ENCODE measurements at regions not wholly inside any gene's neighbourhood (a gene's known extent, or its start where the extent isn't known, plus 50 kb on each side); places are given as distances from the start of the nearest gene placed in this dataset.

DNA sequence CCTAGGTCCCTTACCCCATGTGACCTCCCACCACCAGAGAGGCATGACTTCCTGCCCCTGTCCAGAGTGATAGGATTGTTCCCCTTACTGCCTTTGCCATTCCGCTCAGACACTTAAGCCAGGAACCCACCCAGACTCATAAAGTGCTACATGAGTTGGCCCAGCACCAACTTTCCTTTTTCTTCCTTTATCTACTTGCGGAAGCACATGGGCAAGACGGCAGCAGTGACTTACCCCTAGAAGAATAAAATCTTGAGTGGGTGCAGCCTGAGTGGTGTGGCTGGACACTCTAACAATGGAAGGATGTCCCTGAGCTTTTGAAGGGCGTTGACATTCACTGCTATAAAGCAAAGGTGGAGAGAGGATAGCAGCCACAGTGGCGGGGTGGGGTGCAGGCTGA lies 100.1 kb downstream of the MAB21L3 start:
- Histone ChIP-seq H3K36me3 (replicated peaks in 1 of 2) (no peaks in the 10 kb centered on the region), H3K4me3 (no peak overlapping the region), H3K27ac (no peak overlapping the region), H3K27me3 (no peaks in the 10 kb centered on the region), H3K4me1 (replicated peaks in 1 of 2) (no peaks in the 10 kb centered on the region), H3K9me3 (replicated peaks in 1 of 3) (no peaks in the 10 kb centered on the region)
- no peak for TF ChIP-seq POLR2A (IDR thresholded peaks at IDR 0.05)
- no peak for DNase-seq
- WGBS, 4 donors, result 82 to 90% (median 87%) methylated on average over 5 of the region's 5 CpGs
- intact Hi-C loops (cut with DNase I), result no loop called here

DNA sequence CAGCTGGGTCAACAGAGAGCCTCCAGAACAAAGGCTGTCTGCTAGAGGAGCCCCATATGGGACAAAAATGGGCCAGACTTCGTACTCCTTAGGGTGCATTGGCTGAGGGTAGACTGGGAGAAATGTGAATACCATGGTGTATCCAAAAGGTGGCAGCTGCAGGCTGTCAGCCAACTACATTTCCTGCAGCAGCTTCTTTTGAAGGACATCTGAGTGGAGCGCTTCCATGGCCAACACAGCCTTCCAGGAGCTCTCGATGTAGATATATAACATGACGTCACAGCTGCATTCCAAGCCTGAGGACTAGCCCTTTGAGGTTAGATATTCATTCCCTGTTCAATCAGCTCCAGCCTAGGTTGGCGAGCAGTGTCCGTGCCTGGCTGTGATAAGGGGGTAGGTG lies 107.7 kb downstream of the MAB21L3 start:
- Histone ChIP-seq H3K27ac (no peak overlapping the region), H3K4me3 (no peak overlapping the region), H3K36me3 (replicated peaks in 1 of 2) (no peaks in the 10 kb centered on the region), H3K27me3 (no peaks in the 10 kb centered on the region), H3K9me3 (replicated peaks in 1 of 3) (no peaks in the 10 kb centered on the region), H3K4me1 (replicated peaks in 1 of 2) (no peaks in the 10 kb centered on the region)
- no peak for TF ChIP-seq POLR2A (IDR thresholded peaks at IDR 0.05)
- TF ChIP-seq, protein P1, sequence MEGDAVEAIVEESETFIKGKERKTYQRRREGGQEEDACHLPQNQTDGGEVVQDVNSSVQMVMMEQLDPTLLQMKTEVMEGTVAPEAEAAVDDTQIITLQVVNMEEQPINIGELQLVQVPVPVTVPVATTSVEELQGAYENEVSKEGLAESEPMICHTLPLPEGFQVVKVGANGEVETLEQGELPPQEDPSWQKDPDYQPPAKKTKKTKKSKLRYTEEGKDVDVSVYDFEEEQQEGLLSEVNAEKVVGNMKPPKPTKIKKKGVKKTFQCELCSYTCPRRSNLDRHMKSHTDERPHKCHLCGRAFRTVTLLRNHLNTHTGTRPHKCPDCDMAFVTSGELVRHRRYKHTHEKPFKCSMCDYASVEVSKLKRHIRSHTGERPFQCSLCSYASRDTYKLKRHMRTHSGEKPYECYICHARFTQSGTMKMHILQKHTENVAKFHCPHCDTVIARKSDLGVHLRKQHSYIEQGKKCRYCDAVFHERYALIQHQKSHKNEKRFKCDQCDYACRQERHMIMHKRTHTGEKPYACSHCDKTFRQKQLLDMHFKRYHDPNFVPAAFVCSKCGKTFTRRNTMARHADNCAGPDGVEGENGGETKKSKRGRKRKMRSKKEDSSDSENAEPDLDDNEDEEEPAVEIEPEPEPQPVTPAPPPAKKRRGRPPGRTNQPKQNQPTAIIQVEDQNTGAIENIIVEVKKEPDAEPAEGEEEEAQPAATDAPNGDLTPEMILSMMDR (IDR thresholded peaks at IDR 0.05), result no peak
- DNase-seq, result peak in 3 of 7 donors; percentile 24 to 53 (median 28)
- WGBS, 4 donors, result 50 to 66% (median 52%) methylated on average over 6 of the region's 6 CpGs
- intact Hi-C loops (cut with DNase I), result no loop called here

DNA sequence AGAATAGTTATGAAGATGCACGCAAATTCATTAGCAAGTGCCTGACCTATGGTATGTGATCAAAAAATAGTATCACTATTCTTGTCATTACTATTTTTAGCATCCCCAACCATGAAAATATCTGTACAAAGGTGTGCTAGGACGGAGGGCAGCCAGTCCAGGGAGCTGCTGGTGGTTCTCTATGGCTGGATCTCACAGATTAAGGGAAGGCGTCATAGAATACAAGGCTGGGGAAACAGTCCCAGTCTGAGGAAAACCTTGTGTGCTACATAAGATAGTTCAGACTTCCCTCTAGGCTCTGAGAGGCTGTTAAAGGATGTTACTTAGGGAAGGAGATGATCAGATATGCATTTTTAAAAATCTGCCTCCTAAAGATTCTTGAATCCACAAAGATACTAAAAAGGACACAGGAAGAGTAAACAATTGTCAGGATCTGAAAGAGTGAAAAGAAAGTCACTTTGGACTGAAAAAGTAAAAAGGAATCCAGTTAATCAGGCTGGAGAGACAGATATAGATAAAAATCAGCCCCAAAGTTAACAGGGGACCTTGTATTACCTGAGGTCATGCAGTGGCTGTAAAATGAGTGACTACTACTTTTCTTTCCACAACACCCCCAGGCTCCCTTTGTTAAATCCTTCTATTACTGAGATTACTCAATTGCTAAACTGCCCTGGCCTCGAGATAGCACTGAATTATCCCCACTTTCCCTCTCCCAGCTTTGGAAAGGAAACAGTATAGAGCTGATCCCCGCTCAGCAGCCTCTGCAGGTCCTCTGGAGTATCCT lies 108.6 kb downstream of the MAB21L3 start:
- DNase-seq, result no peak
- WGBS, 4 donors, result 82 to 87% (median 86%) methylated on average over 5 of the region's 5 CpGs
- Histone ChIP-seq H3K9me3 (replicated peaks in 1 of 3) (no peaks in the 10 kb centered on the region), H3K4me1 (replicated peaks in 1 of 2) (no peaks in the 10 kb centered on the region), H3K27me3 (no peaks in the 10 kb centered on the region), H3K36me3 (replicated peaks in 1 of 2) (no peaks in the 10 kb centered on the region), H3K4me3 (no peak overlapping the region), H3K27ac (no peak overlapping the region)
- intact Hi-C loops (cut with DNase I), result no loop called here
- TF ChIP-seq POLR2A (IDR thresholded peaks at IDR 0.05), result no peak
- TF ChIP-seq, protein P1 (IDR thresholded peaks at IDR 0.05), result no peak

DNA sequence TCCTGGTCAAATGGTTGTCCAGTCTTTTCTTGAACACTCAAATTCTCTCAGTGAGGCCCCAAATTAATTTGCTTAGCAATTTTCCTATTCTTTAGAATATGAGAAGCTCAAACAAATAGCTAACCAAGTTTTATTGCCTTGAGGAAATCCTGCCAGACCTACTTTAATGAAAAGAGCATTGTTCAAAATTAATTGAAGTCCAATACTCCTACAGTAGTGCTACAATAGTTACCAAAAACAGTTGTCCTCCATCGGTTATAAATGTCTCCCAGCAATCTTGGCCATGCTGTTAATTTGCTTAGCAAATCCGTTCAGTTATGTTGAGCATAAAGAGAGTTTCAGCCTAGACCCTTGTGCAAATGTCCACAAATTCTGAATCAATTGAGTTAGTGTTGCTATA lies 112.9 kb downstream of the MAB21L3 start:
- intact Hi-C loops (cut with DNase I), result no loop called here
- DNase-seq, result no peak
- Histone ChIP-seq H3K27ac (no peak overlapping the region), H3K36me3 (replicated peaks in 1 of 2) (no peaks in the 10 kb centered on the region), H3K27me3 (no peaks in the 10 kb centered on the region), H3K4me1 (replicated peaks in 1 of 2) (no peaks in the 10 kb centered on the region), H3K4me3 (no peak overlapping the region), H3K9me3 (replicated peaks in 1 of 3) (no peaks in the 10 kb centered on the region)
- TF ChIP-seq, protein P1 (IDR thresholded peaks at IDR 0.05), result no peak
- TF ChIP-seq POLR2A (IDR thresholded peaks at IDR 0.05), result no peak
- WGBS, 4 donors, result 74 to 87% (median 80%) methylated on average over 2 of the region's 2 CpGs

DNA sequence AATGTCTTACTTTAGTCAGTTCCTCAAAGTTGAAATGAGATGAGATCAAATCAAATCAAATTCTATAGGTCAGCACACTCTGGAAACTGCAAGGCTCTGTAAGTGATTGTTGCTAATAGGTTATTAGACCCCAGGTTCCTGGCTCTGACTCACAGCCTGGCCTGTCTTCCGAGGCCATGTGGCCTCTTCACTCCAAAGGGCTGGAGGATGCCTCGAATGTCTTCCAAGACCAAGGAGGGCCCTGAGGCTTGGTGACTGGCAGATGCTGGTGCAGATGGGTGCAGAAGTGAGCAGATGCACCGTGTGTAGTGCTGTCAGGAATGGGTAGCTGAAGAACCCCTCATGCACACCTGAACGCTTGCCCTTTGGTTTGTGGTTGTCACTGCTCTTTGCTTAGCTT lies 113.4 kb downstream of the MAB21L3 start:
- WGBS, 4 donors, result 67 to 83% (median 81%) methylated on average over 3 to 4 of the region's 4 CpGs
- Histone ChIP-seq H3K4me3 (no peak overlapping the region), H3K27me3 (no peaks in the 10 kb centered on the region), H3K36me3 (replicated peaks in 1 of 2) (no peaks in the 10 kb centered on the region), H3K4me1 (replicated peaks in 1 of 2) (no peaks in the 10 kb centered on the region), H3K27ac (no peak overlapping the region), H3K9me3 (replicated peaks in 1 of 3) (no peaks in the 10 kb centered on the region)
- no peak for TF ChIP-seq POLR2A (IDR thresholded peaks at IDR 0.05)
- TF ChIP-seq, protein P1 (IDR thresholded peaks at IDR 0.05), result no peak
- intact Hi-C loops (cut with DNase I), result no loop called here
- no peak for DNase-seq
